WTC11 (cell line): ENCODE measurements at regions not wholly inside any gene's neighbourhood (a gene's known extent, or its start where the extent isn't known, plus 50 kb on each side); places are given as distances from the start of the nearest gene placed in this dataset.

Experiments
- ATAC-seq: fragments of 200-7000 bp; cut with Tn5 transposase; 2 replicates; pipeline ENCODE4 v1.10.0; 2021; ENCODE audit warnings: mild to moderate bottlenecking, moderate library complexity
- CTCF ChIA-PET: fragments of 300-600 bp; sonication (Branson Sonifier 250); formaldehyde crosslinking; loops from one replicate; lab custom pipeline; 2021; ENCODE audit warnings: antibody characterized with exemption; lab: Charles Lee
- POLR2A ChIA-PET: fragments of 350-600 bp; sonication (Branson Sonifier 250); formaldehyde crosslinking; loops from one replicate; lab custom pipeline; 2021; ENCODE audit warnings: antibody characterized with exemption; lab: Charles Lee
- DNase-seq: peaks from one replicate; pipeline ENCODE4 v3.0.0; 2021; ENCODE audit warnings: low spot score
- H3K27ac Mint-ChIP-seq: 2 replicates; pipeline ENCODE4 v1.8.0; 2021; ENCODE audit warnings: mixed read lengths
- H3K27me3 Mint-ChIP-seq: 2 replicates; pipeline ENCODE4 v1.8.0; 2021; ENCODE audit warnings: low read depth, mild to moderate bottlenecking, moderate library complexity, mixed read lengths
- H3K36me3 Mint-ChIP-seq: 2 replicates; pipeline ENCODE4 v1.8.0; 2021; ENCODE audit warnings: mixed read lengths
- H3K4me1 Mint-ChIP-seq: 2 replicates; pipeline ENCODE4 v1.8.0; 2022; ENCODE audit warnings: mixed read lengths
- H3K4me3 Mint-ChIP-seq: 2 replicates; pipeline ENCODE4 v1.8.0; 2021; ENCODE audit warnings: mild to moderate bottlenecking, moderate library complexity, mixed read lengths
- H3K9me3 Mint-ChIP-seq: 2 replicates; pipeline ENCODE4 v1.8.0; 2021; ENCODE audit warnings: mixed read lengths
- CBFB ChIP-seq: sonication (generic); formaldehyde crosslinking; IDR thresholded peaks from 2 replicates; pipeline ENCODE4 v1.8.1; 2022; ENCODE audit warnings: mild to moderate bottlenecking, low read depth, missing genetic modification reagents
- CREB1 ChIP-seq: sonication (generic); formaldehyde crosslinking; IDR thresholded peaks from 2 replicates; pipeline ENCODE4 v1.8.0; 2023; ENCODE audit warnings: mild to moderate bottlenecking, missing genetic modification reagents
- CREM ChIP-seq: sonication (generic); formaldehyde crosslinking; IDR thresholded peaks from 2 replicates; pipeline ENCODE4 v1.8.1; 2022; ENCODE audit warnings: mild to moderate bottlenecking, missing genetic modification reagents, moderate library complexity
- ELF4 ChIP-seq: sonication (generic); formaldehyde crosslinking; IDR thresholded peaks from 2 replicates; pipeline ENCODE4 v1.8.1; 2022; ENCODE audit warnings: low read depth, mild to moderate bottlenecking, moderate library complexity, missing genetic modification reagents
- GABPB1 ChIP-seq: sonication (generic); formaldehyde crosslinking; IDR thresholded peaks from 2 replicates; pipeline ENCODE4 v1.8.1; 2023; ENCODE audit warnings: mild to moderate bottlenecking, missing genetic modification reagents
- GTF2I ChIP-seq: fragments of 250-450 bp; sonication (Bioruptor Pico); conservative IDR thresholded peaks from 2 replicates; pipeline ENCODE4 v1.4.0; 2021; ENCODE audit warnings: mild to moderate bottlenecking
- HMGA2 ChIP-seq: fragments of 250-450 bp; sonication (Bioruptor Pico); IDR thresholded peaks from 2 replicates; pipeline ENCODE4 v1.4.0; 2021; ENCODE audit warnings: mild to moderate bottlenecking, moderate library complexity
- NR3C1 ChIP-seq: sonication (generic); formaldehyde crosslinking; conservative IDR thresholded peaks from 2 replicates; pipeline ENCODE4 v1.8.1; 2023; ENCODE audit warnings: low read depth, mild to moderate bottlenecking, missing genetic modification reagents
- SP1 ChIP-seq: sonication (generic); formaldehyde crosslinking; conservative IDR thresholded peaks from 2 replicates; pipeline ENCODE4 v1.8.1; 2022; ENCODE audit warnings: missing genetic modification reagents
- TEAD4 ChIP-seq: sonication (generic); formaldehyde crosslinking; IDR thresholded peaks from 2 replicates; pipeline ENCODE4 v1.8.0; 2022; ENCODE audit warnings: mild to moderate bottlenecking, missing genetic modification reagents
- ZNF138 ChIP-seq: sonication (generic); formaldehyde crosslinking; conservative IDR thresholded peaks from 2 replicates; pipeline ENCODE4 v1.8.1; 2022; ENCODE audit warnings: mild to moderate bottlenecking, moderate library complexity, missing genetic modification reagents
- ZNF232 ChIP-seq: sonication (generic); formaldehyde crosslinking; IDR thresholded peaks from 2 replicates; pipeline ENCODE4 v1.8.0; 2022; ENCODE audit warnings: mild to moderate bottlenecking, missing genetic modification reagents
- TF ChIP-seq, protein P1 (sequence below): sonication (generic); formaldehyde crosslinking; IDR thresholded peaks from 2 replicates; pipeline ENCODE4 v1.8.0; 2022; ENCODE audit warnings: mild to moderate bottlenecking, missing genetic modification reagents
- TF ChIP-seq, protein P2 (sequence below): fragments of 250-450 bp; sonication (Bioruptor Pico); IDR thresholded peaks from 2 replicates; pipeline ENCODE4 v1.9.0; 2021; ENCODE audit warnings: mild to moderate bottlenecking
- TF ChIP-seq, protein P3 (sequence below): sonication (generic); formaldehyde crosslinking; IDR thresholded peaks from 2 replicates; pipeline ENCODE4 v1.8.0; 2022; ENCODE audit warnings: mild to moderate bottlenecking, missing genetic modification reagents
- TF ChIP-seq, protein P4 (sequence below): sonication (generic); formaldehyde crosslinking; IDR thresholded peaks from 2 replicates; pipeline ENCODE4 v1.8.0; 2022; ENCODE audit warnings: mild to moderate bottlenecking, missing genetic modification reagents
- TF ChIP-seq, protein P5 (sequence below): fragments of 250-450 bp; sonication (Bioruptor Pico); IDR thresholded peaks from 2 replicates; pipeline ENCODE4 v1.8.0; 2021; ENCODE audit warnings: mild to moderate bottlenecking
- TF ChIP-seq, protein P6 (sequence below): fragments of 250-450 bp; sonication (Bioruptor Pico); IDR thresholded peaks from 2 replicates; pipeline ENCODE4 v2.1.2; 2022; ENCODE audit warnings: mild to moderate bottlenecking, moderate library complexity

DNA sequence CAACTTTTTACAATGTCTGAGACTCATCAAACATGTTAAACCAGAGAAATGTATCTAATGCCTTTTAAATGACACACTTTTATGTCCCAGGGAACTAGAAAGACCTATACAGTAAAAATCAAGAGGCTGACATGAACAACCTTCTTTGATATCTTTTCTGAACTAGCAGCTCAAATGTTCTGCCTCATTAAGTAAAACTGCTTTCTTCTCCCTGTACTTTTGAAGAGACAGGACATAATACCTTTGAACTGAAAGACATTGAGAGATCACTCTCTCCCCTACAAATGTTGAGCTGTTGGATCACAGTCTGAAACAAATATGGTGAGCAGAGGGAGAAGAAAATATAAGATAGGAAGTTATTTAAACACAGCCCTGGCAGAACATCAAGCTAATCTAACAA lies 123.0 kb downstream of the FAM181B start:
- Mint-ChIP-seq H3K36me3 (no peaks in the 10 kb centered on the region), H3K9me3 (peaks cover 8% of the 10 kb centered on the region), H3K4me3 (no peak overlapping the region), H3K27me3 (no peaks in the 10 kb centered on the region), H3K4me1 (0 out of 2 replicates have a peak, but pooled peaks cover 2% of the 10 kb centered on the region), H3K27ac (no peak overlapping the region)
- ATAC-seq (no peak), DNase-seq (no peak)
- TF ChIP-seq, protein P1, sequence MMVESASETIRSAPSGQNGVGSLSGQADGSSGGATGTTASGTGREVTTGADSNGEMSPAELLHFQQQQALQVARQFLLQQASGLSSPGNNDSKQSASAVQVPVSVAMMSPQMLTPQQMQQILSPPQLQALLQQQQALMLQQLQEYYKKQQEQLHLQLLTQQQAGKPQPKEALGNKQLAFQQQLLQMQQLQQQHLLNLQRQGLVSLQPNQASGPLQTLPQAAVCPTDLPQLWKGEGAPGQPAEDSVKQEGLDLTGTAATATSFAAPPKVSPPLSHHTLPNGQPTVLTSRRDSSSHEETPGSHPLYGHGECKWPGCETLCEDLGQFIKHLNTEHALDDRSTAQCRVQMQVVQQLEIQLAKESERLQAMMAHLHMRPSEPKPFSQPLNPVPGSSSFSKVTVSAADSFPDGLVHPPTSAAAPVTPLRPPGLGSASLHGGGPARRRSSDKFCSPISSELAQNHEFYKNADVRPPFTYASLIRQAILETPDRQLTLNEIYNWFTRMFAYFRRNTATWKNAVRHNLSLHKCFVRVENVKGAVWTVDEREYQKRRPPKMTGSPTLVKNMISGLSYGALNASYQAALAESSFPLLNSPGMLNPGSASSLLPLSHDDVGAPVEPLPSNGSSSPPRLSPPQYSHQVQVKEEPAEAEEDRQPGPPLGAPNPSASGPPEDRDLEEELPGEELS, result no peak
- TF ChIP-seq CREB1 (CRISPR knock-in tag) (no peak), CBFB (CRISPR knock-in tag) (no peak), ELF4 (CRISPR knock-in tag) (no peak), ZNF138 (CRISPR knock-in tag) (no peak)
- TF ChIP-seq, protein P2, sequence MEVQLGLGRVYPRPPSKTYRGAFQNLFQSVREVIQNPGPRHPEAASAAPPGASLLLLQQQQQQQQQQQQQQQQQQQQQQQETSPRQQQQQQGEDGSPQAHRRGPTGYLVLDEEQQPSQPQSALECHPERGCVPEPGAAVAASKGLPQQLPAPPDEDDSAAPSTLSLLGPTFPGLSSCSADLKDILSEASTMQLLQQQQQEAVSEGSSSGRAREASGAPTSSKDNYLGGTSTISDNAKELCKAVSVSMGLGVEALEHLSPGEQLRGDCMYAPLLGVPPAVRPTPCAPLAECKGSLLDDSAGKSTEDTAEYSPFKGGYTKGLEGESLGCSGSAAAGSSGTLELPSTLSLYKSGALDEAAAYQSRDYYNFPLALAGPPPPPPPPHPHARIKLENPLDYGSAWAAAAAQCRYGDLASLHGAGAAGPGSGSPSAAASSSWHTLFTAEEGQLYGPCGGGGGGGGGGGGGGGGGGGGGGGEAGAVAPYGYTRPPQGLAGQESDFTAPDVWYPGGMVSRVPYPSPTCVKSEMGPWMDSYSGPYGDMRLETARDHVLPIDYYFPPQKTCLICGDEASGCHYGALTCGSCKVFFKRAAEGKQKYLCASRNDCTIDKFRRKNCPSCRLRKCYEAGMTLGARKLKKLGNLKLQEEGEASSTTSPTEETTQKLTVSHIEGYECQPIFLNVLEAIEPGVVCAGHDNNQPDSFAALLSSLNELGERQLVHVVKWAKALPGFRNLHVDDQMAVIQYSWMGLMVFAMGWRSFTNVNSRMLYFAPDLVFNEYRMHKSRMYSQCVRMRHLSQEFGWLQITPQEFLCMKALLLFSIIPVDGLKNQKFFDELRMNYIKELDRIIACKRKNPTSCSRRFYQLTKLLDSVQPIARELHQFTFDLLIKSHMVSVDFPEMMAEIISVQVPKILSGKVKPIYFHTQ (CRISPR knock-in tag), result no peak
- TF ChIP-seq, protein P3, sequence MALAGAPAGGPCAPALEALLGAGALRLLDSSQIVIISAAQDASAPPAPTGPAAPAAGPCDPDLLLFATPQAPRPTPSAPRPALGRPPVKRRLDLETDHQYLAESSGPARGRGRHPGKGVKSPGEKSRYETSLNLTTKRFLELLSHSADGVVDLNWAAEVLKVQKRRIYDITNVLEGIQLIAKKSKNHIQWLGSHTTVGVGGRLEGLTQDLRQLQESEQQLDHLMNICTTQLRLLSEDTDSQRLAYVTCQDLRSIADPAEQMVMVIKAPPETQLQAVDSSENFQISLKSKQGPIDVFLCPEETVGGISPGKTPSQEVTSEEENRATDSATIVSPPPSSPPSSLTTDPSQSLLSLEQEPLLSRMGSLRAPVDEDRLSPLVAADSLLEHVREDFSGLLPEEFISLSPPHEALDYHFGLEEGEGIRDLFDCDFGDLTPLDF (CRISPR knock-in tag), result no peak
- POLR2A ChIA-PET, result no interaction called here
- CTCF ChIA-PET, result no interaction called here

DNA sequence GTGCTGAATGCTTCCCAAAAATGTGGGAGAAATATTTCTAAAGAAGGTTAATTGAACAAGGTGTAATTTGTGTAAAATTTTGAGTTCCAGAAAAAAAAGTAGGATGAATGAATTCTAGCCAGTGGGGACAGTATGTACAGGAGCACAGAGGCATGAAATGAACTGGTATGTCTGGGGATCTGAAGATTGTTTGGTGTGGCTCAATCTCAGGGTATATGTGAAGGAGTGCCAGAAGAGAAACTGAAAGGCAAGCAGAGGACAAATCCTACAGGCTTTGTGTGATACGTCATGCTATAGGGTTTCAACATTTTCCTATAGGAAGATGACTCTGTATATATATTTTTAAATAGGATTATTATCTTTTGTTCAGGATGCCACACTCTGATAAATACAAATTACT lies 126.9 kb downstream of the FAM181B start:
- ChIA-PET CTCF (no interaction called here), POLR2A (no interaction called here)
- ATAC-seq (no peak), DNase-seq (no peak)
- Mint-ChIP-seq H3K4me3 (no peak overlapping the region), H3K27ac (no peak overlapping the region), H3K9me3 (no peaks in the 10 kb centered on the region), H3K4me1 (0 out of 2 replicates have a peak, but pooled peaks cover 4% of the 10 kb centered on the region), H3K36me3 (no peaks in the 10 kb centered on the region), H3K27me3 (no peaks in the 10 kb centered on the region)
- TF ChIP-seq, protein P2 (CRISPR knock-in tag), result no peak
- no peak for TF ChIP-seq TEAD4 (CRISPR knock-in tag)
- TF ChIP-seq GABPB1 (CRISPR knock-in tag), result no peak
- no peak for TF ChIP-seq SP1 (CRISPR knock-in tag)
- no peak for TF ChIP-seq NR3C1 (CRISPR knock-in tag)
- no peak for TF ChIP-seq GTF2I (CRISPR knock-in tag)
- no peak for TF ChIP-seq ZNF232 (CRISPR knock-in tag)
- TF ChIP-seq CREM (CRISPR knock-in tag), result no peak
- TF ChIP-seq, protein P4, sequence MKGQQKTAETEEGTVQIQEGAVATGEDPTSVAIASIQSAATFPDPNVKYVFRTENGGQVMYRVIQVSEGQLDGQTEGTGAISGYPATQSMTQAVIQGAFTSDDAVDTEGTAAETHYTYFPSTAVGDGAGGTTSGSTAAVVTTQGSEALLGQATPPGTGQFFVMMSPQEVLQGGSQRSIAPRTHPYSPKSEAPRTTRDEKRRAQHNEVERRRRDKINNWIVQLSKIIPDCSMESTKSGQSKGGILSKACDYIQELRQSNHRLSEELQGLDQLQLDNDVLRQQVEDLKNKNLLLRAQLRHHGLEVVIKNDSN (CRISPR knock-in tag), result no peak
- no peak for TF ChIP-seq HMGA2
- TF ChIP-seq, protein P5, sequence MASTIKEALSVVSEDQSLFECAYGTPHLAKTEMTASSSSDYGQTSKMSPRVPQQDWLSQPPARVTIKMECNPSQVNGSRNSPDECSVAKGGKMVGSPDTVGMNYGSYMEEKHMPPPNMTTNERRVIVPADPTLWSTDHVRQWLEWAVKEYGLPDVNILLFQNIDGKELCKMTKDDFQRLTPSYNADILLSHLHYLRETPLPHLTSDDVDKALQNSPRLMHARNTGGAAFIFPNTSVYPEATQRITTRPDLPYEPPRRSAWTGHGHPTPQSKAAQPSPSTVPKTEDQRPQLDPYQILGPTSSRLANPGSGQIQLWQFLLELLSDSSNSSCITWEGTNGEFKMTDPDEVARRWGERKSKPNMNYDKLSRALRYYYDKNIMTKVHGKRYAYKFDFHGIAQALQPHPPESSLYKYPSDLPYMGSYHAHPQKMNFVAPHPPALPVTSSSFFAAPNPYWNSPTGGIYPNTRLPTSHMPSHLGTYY (CRISPR knock-in tag), result no peak
- TF ChIP-seq, protein P6, sequence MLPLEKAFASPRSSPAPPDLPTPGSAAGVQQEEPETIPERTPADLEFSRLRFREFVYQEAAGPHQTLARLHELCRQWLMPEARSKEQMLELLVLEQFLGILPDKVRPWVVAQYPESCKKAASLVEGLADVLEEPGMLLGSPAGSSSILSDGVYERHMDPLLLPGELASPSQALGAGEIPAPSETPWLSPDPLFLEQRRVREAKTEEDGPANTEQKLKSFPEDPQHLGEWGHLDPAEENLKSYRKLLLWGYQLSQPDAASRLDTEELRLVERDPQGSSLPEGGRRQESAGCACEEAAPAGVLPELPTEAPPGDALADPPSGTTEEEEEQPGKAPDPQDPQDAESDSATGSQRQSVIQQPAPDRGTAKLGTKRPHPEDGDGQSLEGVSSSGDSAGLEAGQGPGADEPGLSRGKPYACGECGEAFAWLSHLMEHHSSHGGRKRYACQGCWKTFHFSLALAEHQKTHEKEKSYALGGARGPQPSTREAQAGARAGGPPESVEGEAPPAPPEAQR (CRISPR knock-in tag), result no peak
